ENCODE measurements at regions not wholly inside any gene's neighbourhood (a gene's known extent, or its start where the extent isn't known, plus 50 kb on each side); places are given as distances from the start of the nearest gene placed in this dataset.

- H4K20me1 ChIP-seq (ENCODE audit: control insufficient read depth, extremely low read depth, insufficient read depth, low read length): no peaks in the 10 kb centered on the region
- no peak for DNase-seq (ENCODE audit: low read depth, low spot score)
- H3K9me3 ChIP-seq (ENCODE audit: control insufficient read depth, low read depth, low read length): no peaks in the 10 kb centered on the region
- H3K79me2 ChIP-seq (ENCODE audit: control insufficient read depth, insufficient read depth, low read length): no peaks in the 10 kb centered on the region
- dilution Hi-C loops (cut with MboI; ENCODE audit: extremely low pct_ligation_motif_present, low sequenced_read_pairs): no loop called here
- no peak for FAIRE-seq
- no peak overlapping the region for H3K4me3 ChIP-seq (ENCODE audit: control insufficient read depth in 2 of 3, extremely low read depth in 1 of 3, insufficient read depth in 2 of 3, low read depth in 1 of 3, low read length in 3 of 3)
- no peak overlapping the region for H2AFZ ChIP-seq (ENCODE audit: control insufficient read depth, low read length)
- TF ChIP-seq CTCF (optimal IDR thresholded peaks at IDR 0.05 in 1 of 3, IDR thresholded peaks at IDR 0.05 in 1 of 3, conservative IDR thresholded peaks at IDR 0.05 in 1 of 3; ENCODE audit: extremely low read depth in 1 of 3, insufficient read depth in 2 of 3, low read length in 3 of 3) (no peak), EZH2 (IDR thresholded peaks at IDR 0.05; ENCODE audit: low read length) (no peak)
- H3K27ac ChIP-seq (ENCODE audit: control insufficient read depth, insufficient read depth, low read length): no peak overlapping the region
- H3K4me2 ChIP-seq (ENCODE audit: control insufficient read depth, extremely low read depth, insufficient read depth, low read depth, low read length): no peak overlapping the region
- no peaks in the 10 kb centered on the region for H3K9me1 ChIP-seq (ENCODE audit: control insufficient read depth, extremely low read depth, insufficient read depth, low read length)
- no peaks in the 10 kb centered on the region for H3K4me1 ChIP-seq (ENCODE audit: control insufficient read depth, extremely low read depth, insufficient read depth, low read length)
- no peaks in the 10 kb centered on the region for H3K27me3 ChIP-seq (ENCODE audit: control insufficient read depth, extremely low read depth, insufficient read depth, low read length)
- H3K9ac ChIP-seq (ENCODE audit: control insufficient read depth, extremely low read depth, insufficient read depth, low read length): no peak overlapping the region
- H3K36me3 ChIP-seq (ENCODE audit: control insufficient read depth in 2 of 2, extremely low read depth in 1 of 2, insufficient read depth in 2 of 2, low read length in 2 of 2): no peaks in the 10 kb centered on the region
Measured at GRCh38 chr1:213337025-213337678, 286.1 kb downstream of the RPS6KC1 start.

- FAIRE-seq: no peak
- dilution Hi-C loops (cut with MboI; ENCODE audit: extremely low pct_ligation_motif_present, low sequenced_read_pairs): no loop called here
Measured at GRCh38 chr1:213340593-213340992, 289.6 kb downstream of the RPS6KC1 start.

More at GRCh38 chr1:213340593-213340992, 289.6 kb downstream of the RPS6KC1 start:
- Histone ChIP-seq H3K4me2 (ENCODE audit: control insufficient read depth, extremely low read depth, insufficient read depth, low read depth, low read length) (no peak overlapping the region), H3K79me2 (ENCODE audit: control insufficient read depth, insufficient read depth, low read length) (no peaks in the 10 kb centered on the region), H4K20me1 (ENCODE audit: control insufficient read depth, extremely low read depth, insufficient read depth, low read length) (no peaks in the 10 kb centered on the region), H3K4me1 (ENCODE audit: control insufficient read depth, extremely low read depth, insufficient read depth, low read length) (no peaks in the 10 kb centered on the region), H3K9ac (ENCODE audit: control insufficient read depth, extremely low read depth, insufficient read depth, low read length) (no peak overlapping the region), H3K27ac (ENCODE audit: control insufficient read depth, insufficient read depth, low read length) (no peak overlapping the region), H3K9me3 (ENCODE audit: control insufficient read depth, low read depth, low read length) (no peaks in the 10 kb centered on the region), H3K27me3 (ENCODE audit: control insufficient read depth, extremely low read depth, insufficient read depth, low read length) (no peaks in the 10 kb centered on the region), H2AFZ (ENCODE audit: control insufficient read depth, low read length) (no peak overlapping the region), H3K9me1 (ENCODE audit: control insufficient read depth, extremely low read depth, insufficient read depth, low read length) (no peaks in the 10 kb centered on the region), H3K36me3 (ENCODE audit: control insufficient read depth in 2 of 2, extremely low read depth in 1 of 2, insufficient read depth in 2 of 2, low read length in 2 of 2) (no peaks in the 10 kb centered on the region), H3K4me3 (ENCODE audit: control insufficient read depth in 2 of 3, extremely low read depth in 1 of 3, insufficient read depth in 2 of 3, low read depth in 1 of 3, low read length in 3 of 3) (no peak overlapping the region)
- DNase-seq (ENCODE audit: low read depth, low spot score): no peak
- no peak for TF ChIP-seq CTCF (optimal IDR thresholded peaks at IDR 0.05 in 1 of 3, IDR thresholded peaks at IDR 0.05 in 1 of 3, conservative IDR thresholded peaks at IDR 0.05 in 1 of 3; ENCODE audit: extremely low read depth in 1 of 3, insufficient read depth in 2 of 3, low read length in 3 of 3)
- TF ChIP-seq EZH2 (IDR thresholded peaks at IDR 0.05; ENCODE audit: low read length): no peak
